HG03565 (cell line): ENCODE measurements at regions not wholly inside any gene's neighbourhood (a gene's known extent, or its start where the extent isn't known, plus 50 kb on each side); places are given as distances from the start of the nearest gene placed in this dataset.
"Not testable (repeated sequence)": the region's sequence is repeated elsewhere in the genome, so short reads cannot be mapped to it uniquely, and the experiment has no call there.

Experiments used
- ATAC-seq: cut with Tn5 transposase; IDR thresholded peaks from one replicate; pipeline ENCODE4 v1.9.1; 2021; ENCODE audit warnings: mild to moderate bottlenecking, moderate library complexity; ENCODE audit not compliant: unreplicated experiment

DNA sequence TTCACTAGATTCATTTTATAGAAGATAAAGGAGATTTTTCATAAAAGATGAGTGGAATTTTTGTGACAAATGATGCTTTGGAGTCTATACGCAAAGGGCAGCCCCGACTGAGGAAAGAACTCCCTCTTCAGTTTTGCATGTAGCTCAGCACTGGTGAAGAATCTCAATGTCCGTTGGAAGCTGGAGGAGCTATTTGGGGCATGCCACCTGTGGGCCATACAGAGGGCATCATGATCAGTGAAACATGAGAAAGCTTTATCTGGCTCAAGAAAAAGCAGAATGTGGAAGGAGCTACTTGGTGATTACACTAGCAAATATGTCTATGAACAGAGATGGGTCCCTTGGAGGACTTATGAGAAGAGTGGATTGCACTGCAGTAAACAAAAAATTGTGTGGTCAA lies 1359.3 kb downstream of the REEP3 start:
- ATAC-seq: no peak

DNA sequence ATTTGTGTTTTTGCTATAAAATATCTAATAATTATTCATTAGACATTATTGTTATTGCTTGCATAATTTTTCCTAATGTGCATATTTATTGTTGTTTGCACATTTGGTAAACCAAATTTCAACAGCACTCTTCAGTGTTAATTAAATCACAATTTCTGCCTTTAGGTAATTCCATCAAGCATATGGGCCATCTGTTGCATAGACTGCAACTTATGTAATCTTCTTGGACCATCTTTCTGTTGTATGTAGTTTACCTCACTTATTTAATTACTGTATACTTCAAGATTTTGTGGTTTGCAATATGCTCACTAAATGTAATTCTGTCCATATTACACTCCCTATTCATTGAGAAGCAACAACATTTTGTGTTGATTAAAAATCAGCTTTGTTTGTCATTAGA lies 1360.1 kb downstream of the REEP3 start:
- no peak for ATAC-seq

DNA sequence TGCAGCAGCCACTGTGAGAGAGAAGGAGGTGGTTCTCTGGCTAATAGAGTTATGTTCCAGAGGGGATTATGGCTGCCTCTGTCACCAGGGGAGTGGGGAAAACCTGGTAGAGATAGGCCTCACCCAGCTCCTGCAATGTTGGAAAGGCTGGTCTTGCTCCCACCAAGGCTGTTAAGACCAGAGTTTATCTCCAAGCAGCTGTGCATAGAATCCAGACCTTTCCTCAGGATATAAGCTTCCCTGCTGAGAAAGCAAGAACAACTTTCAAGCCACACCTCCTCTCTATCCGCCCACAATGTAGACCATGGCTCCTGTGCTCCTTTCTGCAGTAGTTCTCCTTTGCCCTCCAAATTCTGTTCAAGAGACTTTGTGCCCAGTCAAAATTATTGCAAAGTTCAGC lies 1375.4 kb downstream of the REEP3 start:
- no peak for ATAC-seq

DNA sequence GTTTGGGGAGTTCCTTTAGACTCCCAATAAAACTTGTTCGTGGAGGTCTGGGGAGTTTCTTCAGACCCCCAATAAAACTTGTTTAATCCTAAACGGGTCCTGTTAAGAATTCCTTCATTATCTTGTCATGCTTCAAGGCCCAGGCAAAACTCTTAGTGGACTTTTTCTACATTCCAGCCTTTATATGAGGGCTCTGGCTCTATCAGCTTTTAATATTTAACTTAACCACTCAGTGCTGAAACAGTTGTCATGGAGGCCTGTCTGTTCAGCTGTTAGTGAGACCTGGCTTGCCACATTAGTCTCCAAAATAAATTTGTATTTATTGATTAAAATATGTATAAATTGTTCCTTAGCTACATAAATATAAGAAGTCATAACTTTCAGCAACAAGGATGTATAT lies 1385.1 kb downstream of the REEP3 start:
- not testable (repeated sequence) for ATAC-seq

DNA sequence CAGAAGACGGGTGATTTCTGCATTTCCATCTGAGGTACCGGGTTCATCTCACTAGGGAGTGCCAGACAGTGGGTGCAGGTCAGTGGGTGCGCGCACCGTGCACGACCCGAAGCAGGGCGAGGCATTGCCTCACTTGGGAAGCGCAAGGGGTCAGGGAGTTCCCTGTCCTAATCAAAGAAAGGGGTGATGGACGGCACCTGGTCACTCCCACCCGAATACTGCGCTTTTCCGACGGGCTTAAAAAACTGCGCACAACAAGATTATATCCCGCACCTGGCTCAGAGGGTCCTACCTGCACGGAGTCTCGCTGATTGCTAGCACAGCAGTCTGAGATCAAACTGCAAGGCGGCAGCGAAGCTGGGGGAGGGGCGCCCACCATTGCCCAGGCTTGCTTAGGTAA lies 1403.1 kb downstream of the REEP3 start:
- ATAC-seq: not testable (repeated sequence)

DNA sequence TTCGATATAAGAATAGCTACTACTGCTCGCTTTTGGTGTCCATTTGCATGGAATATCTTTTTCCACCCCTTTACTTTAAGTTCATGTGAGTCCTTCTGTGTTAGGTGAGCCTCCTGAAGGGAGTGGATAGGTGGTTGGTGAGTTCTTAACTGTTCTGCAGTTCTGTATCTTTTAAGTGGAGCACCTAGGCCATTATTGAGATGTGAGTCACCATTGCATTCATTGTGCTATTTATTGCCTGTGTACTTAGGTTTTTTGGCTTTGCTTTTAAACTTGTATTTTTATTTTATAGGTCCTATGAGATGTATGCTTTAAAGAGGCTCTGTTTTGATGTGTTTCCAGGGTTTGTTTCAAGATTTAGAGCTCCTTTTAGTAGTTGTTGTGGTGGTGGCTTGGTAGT lies 1430.8 kb downstream of the REEP3 start:
- ATAC-seq: no peak

DNA sequence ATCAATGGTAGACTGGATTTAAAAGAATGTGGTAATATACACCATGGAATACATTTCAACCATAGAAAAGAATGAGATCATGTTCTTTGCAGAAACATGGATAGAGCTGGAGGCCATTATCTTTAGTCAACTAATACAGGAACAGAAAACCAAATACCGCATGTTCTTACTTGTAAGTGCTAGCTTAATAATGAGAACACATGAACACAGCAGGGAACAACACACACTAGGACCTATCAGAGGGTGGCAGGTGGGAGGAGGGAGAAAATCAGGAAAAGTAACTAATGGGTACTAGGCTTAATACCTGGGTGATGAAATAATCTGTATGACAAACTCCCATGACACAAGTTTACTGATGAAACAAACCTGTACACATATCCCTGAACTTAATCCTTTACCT lies 1435.2 kb downstream of the REEP3 start:
- ATAC-seq: no peak

DNA sequence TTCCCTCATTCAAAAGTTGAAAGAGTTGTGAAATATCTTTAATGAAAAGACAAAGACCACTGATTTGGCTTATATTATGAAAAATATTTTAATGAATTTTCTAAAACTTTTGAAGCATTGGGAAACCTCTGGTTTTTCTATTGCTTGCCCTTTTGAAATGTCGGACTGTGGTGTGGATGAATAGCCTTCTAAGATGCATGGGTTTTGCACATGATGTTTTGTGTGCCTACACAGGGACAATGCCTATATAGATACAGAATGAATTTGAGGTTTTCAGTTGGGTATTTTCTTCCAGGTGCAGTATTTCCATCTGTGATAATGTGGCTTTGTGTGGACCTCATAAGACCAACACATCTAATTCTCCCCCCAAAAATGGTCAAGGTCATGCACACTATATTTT lies 1437.9 kb downstream of the REEP3 start:
- ATAC-seq: no peak

DNA sequence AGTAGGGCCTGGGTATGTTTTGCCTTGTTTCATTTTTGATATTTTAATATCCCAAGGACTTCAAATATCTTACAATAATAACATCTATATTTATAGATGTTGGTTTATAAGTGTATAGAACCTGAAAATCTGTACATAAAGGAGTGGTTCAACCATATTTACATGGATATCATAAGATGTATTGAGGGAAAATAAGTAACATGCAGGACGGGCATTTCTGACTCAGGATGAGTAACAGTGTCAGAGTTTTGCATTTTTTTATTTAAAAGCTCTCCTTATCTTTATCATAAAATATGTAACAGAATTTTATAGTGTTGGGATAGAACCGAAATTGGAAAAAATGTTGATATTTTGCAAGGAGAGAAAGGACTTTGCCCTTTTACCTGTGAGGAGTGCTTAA lies 1438.7 kb downstream of the REEP3 start:
- ATAC-seq: no peak

DNA sequence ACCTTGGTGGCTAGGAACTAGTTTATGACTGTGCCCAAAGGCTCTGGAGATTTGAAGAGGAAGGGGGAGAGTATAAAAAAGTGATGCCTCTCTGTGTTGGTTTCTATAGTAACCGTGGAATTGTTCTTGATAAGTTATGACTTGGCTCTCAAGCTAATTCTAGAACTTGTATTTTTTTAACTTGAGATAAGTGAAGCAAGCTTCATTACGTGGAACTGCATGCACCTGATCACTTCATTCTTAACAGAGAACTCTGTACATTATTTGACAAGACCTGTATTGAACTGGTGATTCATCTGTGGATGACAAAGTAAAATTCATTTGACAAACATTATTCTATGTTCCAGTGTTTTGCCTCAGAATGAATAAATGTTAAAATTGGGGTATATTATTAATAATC lies 1452.2 kb downstream of the REEP3 start:
- no peak for ATAC-seq

DNA sequence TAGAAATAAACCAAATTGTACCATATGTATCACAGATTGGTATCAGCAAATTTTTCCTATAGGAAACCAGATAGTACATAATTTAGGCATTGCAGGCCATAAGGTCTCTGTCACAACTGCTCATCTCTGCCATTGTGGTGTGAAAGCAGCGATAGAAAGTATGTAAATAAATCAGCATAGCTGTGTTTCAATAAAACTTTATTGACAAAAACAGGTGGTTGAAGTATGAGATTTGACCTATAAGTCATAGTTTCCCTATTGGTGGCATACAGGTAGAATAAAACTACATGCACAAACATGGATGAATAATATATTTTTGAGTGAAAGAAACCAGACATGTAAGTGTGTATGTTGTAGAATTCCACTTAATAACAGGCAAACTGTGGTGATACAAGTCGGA lies 1454.9 kb downstream of the REEP3 start:
- no peak for ATAC-seq

DNA sequence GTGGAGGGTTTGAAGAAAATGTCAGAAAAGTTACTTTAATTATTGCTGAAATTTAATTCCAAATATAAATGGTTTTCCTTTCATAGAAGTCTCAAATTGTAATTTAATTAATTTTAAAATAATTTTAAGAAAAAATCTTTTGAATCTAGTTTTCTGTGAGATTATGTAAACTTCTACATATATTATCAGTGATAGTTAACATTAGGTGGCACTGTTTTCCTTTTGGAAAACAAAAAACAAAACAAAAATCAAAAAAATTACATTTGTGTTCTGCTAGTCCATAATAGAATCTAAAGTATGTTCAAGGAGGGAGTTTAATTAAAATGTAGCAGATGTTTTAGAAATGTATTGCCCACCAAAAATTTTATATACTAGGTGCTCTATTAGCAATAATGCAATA lies 1456.7 kb downstream of the REEP3 start:
- ATAC-seq: no peak

DNA sequence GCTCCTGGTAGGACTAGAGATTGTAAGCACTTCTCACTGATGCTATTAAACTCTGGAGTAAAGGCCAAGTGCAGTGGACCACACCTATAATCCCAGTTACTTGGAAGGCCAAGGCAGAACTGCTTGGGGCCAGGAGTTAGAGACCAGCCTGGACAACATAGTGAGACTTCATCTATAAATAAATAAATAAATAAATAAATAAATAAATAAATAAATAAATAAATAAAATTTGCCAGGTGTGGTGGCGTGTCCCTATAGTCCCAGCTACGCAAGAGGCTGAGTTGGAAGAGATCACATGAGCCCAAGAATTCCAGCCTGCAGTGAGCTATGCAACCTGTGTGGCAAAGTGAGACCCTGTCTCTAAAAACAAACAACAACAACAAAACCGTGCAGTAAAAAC lies 1475.7 kb downstream of the REEP3 start:
- ATAC-seq: no peak

DNA sequence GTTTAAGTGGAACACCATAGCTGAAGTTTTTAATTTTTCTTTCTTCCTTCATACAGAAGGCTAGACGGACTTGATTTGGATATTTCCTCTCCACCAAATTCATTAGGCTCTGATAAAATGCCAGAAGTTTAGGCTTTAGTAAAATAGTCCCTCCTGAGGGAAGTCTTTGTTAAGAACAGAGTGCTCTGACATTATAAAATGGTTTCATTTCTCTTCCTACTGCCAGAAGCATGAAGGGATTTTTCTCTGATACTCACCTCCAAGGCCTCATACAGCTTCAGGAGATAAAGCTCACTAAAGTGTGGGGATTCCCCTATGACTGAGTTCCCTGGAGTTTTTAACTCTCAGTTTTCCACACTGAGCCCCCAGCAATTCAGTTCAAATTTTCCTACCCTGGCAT lies 1489.6 kb downstream of the REEP3 start:
- no peak for ATAC-seq

DNA sequence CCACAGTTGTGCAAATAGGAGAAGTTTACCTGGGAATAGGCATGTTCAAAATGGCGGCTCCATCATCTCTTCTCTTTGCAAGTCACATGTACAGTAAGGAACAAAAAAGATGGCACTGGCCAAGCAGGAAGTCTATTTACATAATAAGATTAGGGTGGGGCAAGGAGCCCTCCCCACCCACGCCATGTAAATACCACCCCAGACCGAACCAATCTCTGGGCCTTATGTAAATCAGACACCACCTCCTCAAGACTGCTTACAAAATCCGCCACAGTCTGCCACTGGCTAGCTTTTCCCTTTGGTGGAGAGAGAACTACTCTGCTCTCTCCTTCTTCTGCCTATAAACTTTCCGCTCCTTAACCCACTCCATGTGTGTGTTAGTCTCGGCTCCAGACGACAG lies 1496.3 kb downstream of the REEP3 start:
- no peak for ATAC-seq

DNA sequence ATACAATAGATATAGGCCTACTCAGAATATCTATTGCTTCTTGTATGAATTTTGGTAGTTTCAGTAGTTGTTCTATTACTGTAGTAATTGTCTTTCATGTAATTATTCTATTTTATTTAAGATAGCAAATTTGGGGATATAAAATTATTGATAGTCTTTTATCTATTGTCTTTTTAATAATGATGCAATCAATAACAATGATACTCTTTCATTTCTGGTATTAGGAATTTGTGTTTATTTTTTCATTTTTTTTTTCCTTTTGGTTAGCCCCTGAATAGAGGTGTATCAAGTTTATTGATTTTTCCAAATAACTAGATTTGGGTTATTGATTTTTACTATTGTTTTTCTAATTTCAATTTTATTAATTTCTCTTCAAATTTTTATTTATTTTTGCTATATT lies 1503.7 kb downstream of the REEP3 start:
- ATAC-seq: no peak

DNA sequence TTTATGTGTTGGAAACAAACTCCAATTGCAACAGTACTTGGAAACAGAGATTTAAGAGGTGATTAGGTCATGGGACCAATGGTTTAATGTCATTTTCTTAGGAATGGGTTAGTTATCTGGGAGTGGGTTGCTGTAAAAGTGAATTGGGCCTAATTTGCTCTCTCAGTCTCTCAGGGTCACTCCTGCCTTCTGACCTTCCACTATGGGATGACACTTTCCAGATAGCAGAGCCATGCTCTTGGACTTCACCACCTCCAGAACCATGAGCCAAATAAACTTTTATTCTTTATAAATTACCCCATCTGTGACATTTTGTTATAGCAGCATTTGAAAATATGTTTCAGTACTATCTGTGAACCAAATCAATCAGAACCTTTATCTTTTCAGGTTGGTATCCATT lies 1509.1 kb downstream of the REEP3 start:
- ATAC-seq: no peak

DNA sequence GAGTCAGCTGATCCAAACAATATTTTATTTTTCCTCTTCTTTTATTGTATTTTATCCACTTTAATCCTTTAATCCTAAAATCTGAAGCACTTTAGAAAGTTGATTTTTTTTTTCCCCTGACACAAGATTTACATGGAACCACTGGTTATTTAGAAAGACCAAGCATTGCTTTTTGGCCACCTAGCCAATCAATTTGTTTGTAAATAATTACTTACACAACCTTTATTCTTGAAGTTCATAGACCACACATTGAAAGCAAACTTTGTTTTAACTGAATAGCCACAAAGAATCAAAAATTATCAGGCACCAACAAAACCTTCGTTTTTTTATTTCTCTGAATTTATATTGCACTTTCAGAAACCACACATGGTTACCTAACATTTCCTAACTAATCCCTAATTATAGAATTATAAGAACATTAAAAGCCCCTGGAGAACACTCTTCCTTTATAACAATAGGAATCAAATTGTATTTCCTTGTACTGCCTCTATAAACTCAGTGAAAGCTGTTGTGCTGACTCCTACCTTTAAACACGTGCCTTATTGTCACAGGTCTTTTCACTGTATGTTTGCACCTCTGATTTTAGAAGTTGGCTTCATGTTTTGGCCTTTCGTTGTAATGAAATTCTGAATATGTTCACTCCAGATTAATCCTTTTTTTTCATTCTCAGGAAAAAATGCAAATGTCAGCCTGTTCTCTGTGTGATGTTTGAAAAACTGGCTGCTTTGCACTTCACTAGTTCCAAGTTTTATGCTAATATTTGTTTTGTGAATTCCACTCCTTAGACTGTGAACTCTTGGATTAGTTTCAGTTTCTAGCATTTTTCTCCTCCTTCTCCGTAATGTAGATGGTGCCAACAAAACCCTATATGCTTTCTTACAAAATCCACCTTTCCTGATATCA lies 1511.9 kb downstream of the REEP3 start:
- ATAC-seq: no peak

DNA sequence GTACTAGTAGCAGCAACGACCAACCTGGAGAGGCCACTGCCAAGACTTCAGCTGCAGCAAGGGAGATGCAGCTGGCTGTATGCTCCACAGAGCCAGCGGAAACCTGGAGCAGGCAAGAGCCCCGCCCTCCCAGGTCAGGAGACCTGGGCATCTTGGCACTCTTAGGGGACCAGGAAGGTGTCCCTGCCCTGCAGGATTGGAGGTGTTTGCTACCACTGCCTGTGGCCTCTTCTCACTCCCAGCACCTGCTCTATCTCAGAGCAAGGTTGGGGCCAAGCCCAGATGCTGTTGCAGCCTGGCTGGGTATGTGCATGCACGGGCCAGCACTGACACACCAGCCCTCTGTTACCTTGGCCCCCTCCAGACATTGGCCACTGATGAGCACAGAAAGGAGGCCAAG lies 1512.8 kb downstream of the REEP3 start:
- no peak for ATAC-seq

DNA sequence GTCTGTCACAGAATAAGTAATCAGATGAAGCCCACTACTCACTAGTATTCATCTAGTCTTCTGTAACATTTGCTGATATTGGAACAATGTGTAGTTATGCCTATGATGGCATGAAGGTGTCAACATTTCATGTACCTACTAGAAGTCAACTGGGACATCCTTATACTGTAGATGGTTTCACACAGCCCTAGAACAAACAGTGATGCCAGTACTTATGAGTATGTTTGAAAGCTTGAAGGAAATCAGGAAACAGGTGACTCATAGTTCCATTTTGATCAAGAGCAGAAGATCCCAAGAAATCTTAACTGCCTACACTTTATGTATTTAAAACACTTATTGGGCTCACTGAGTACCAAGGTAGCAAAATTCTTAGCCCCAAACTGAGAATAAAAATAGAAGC lies 1519.6 kb downstream of the REEP3 start:
- no peak for ATAC-seq

DNA sequence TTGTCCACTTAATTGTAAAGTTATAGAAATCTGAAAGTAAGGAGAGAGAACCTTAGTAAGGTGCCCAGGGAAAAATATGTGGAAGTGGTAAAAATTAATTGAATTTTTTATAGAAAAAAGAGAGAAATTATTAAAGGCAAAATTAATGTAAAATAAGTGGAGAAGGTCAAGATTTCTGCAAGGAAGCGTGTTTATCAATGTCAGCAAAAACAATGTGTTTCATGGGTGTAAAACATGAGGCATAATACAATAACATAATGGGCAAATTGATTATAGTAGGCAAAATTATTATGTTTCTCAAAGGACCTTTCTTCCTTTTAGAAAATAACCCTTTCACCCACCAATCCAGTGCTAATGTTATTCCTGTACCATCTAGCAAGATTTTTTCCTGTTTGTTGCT lies 1520.1 kb downstream of the REEP3 start:
- ATAC-seq: no peak

DNA sequence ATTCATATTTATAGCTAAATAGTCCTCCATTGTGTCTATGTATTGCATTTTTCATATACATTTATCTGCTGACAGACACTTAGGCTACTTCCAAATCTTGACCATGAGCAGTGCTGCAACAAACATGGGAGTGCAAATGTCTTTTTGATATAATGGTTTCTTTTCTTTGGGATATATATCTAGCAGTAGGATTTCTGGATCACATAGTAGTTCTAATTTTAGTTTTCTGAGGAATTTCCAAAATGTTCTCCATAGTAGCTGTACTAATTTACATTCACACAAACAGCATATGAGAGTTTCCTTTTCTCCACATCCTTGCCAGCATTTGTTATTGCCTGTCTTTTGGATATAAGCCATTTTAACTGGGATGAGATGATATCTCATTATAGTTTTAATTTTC lies 1521.3 kb downstream of the REEP3 start:
- ATAC-seq: no peak

DNA sequence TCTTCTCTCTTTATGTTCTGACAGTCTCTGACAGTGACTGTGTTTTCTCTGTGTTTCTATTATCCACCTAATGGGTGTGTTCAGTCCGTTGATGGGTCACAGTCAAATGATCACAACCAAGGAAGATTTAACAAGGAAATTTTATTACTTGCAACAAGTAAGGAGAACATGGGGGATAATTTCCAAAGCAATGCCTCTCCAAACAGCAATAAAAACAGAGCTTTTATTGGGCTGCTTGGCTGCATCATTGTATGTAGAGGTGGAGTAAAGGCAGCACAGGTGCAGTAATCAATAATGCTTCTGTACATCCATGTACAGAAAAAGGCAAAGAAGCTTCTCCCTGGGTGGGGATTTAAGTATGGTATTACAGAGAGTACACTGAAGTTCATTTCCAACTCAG lies 1525.6 kb downstream of the REEP3 start:
- ATAC-seq: no peak
